ENCODE measurements at regions not wholly inside any gene's neighbourhood (a gene's known extent, or its start where the extent isn't known, plus 50 kb on each side); places are given as distances from the start of the nearest gene placed in this dataset.

- CTCF ChIA-PET (ENCODE audit: partially characterized antibody) = interaction anchor here (0.8 to 1.3 kb wide), 2 partner anchors 42 to 231 kb away, joined by 3 read pairs; no protein-coding TSS in a partner anchor
- H4K5ac ChIP-seq (ENCODE audit: insufficient read length, low read depth, low read length) = no peak overlapping the region
- peaks cover 7% of the 10 kb centered on the region; the same call in 1 of the 2 replicates for H3K23me2 ChIP-seq (ENCODE audit: low read depth, low read length)
- POLR2A ChIA-PET (ENCODE audit: partially characterized antibody) = no interaction called here
- no peaks in the 10 kb centered on the region; a peak in 1 of 8 replicates for H3K36me3 ChIP-seq (ENCODE audit: control insufficient read depth in 2 of 4, insufficient read depth in 4 of 4, low read length in 3 of 4)
- H2AK5ac ChIP-seq (ENCODE audit: low read depth, low read length) = no peak overlapping the region
- H2BK120ac ChIP-seq (replicated peaks; ENCODE audit: low read depth, low read length) = no peak overlapping the region
- H2BK12ac ChIP-seq (ENCODE audit: low read depth, low read length) = no peak overlapping the region
- H3K4me1 ChIP-seq (replicated peaks in 1 of 4; ENCODE audit: control insufficient read depth in 3 of 4, insufficient read depth in 4 of 4, low read length in 3 of 4) = peaks cover 9 to 17% (median 13%) of the 10 kb centered on the region in 4 experiments
- H3K79me1 ChIP-seq (ENCODE audit: low read depth, low read length) = 0 out of 2 replicates have a peak, but pooled peaks cover 5% of the 10 kb centered on the region
- no peak for DNase-seq (ENCODE audit: low read depth in 1 of 2, low spot score in 2 of 2)
- H3K14ac ChIP-seq (ENCODE audit: insufficient read length) = no peak overlapping the region
- peaks cover 0 to 16% (median 7%) of the 10 kb centered on the region in 4 experiments; a peak in 4 of 7 replicates for H3K27me3 ChIP-seq (replicated peaks in 1 of 4; ENCODE audit: control insufficient read depth in 3 of 4, extremely low read depth in 1 of 4, insufficient read depth in 3 of 4, low read length in 3 of 4)
- H4K20me1 ChIP-seq (replicated peaks in 1 of 2; ENCODE audit: control insufficient read depth in 1 of 2, insufficient read depth in 2 of 2, low read length in 2 of 2) = peaks cover 0 to 8% of the 10 kb centered on the region in 2 experiments
- FAIRE-seq = no peak
- H3K9me3 ChIP-seq (ENCODE audit: insufficient read depth in 2 of 2, low read depth in 1 of 2, low read length in 1 of 2) = no peaks in the 10 kb centered on the region
- no peak overlapping the region for H2BK5ac ChIP-seq (ENCODE audit: low read depth, low read length)
- no peak overlapping the region for H3K56ac ChIP-seq (replicated peaks; ENCODE audit: insufficient read length, low read depth, low read length)
- no peak overlapping the region for H2BK20ac ChIP-seq (ENCODE audit: low read length)
- H3K23ac ChIP-seq (ENCODE audit: insufficient read length) = no peak overlapping the region
- H3K4me2 ChIP-seq (ENCODE audit: insufficient read depth in 1 of 2, low read depth in 2 of 2, low read length in 2 of 2) = no peak overlapping the region; a peak in 1 of 4 replicates
- no peak overlapping the region for H3K4me3 ChIP-seq (ENCODE audit: extremely low read depth in 1 of 4, insufficient read depth in 2 of 4, low read depth in 3 of 4, low read length in 4 of 4)
- H4K91ac ChIP-seq (replicated peaks; ENCODE audit: insufficient read length, low read length) = no peak overlapping the region
- no peak overlapping the region for H3K9ac ChIP-seq (replicated peaks in 1 of 4; ENCODE audit: extremely low read depth in 1 of 4, low read depth in 3 of 4, low read length in 3 of 4)
- WGBS, 2 experiments (ENCODE audit: extremely low coverage in 1 of 2, insufficient coverage in 1 of 2, insufficient read length in 1 of 2, insufficient replicate concordance in 2 of 2, low coverage in 1 of 2, low lambda C conversion rate in 2 of 2, missing lambda C conversion rate in 1 of 2) = 82% methylated on average over 5 of the region's 5 CpGs; no CpG with 5 or more reads in 1 of the 2 experiments
- no peaks in the 10 kb centered on the region for H3K79me2 ChIP-seq (ENCODE audit: control insufficient read depth in 1 of 2, insufficient read depth in 2 of 2, low read length in 2 of 2)
- H3K27ac ChIP-seq (ENCODE audit: low read depth, low read length) = no peak overlapping the region
- no peak overlapping the region for H3K4ac ChIP-seq (replicated peaks; ENCODE audit: insufficient read length, low read depth, low read length)
- no peak overlapping the region for H4K8ac ChIP-seq (ENCODE audit: extremely low read depth, insufficient read depth, low read length)
- H2BK15ac ChIP-seq (ENCODE audit: low read length) = no peak overlapping the region
- no peak overlapping the region for H2AFZ ChIP-seq (ENCODE audit: low read length)
- H3K18ac ChIP-seq (ENCODE audit: extremely low read depth, low read length) = no peak overlapping the region
- TF ChIP-seq RAD21 (IDR thresholded peaks at IDR 0.05 in 1 of 2, conservative IDR thresholded peaks at IDR 0.05 in 1 of 2; ENCODE audit: low read depth in 2 of 2, low read length in 2 of 2) = no peak
- TF ChIP-seq CTCF (IDR thresholded peaks at IDR 0.05; ENCODE audit: control extremely low read depth in 1 of 3, insufficient read depth in 1 of 3, low read depth in 1 of 3, low read length in 3 of 3) = no peak
- no peak for TF ChIP-seq BCL11A (IDR thresholded peaks at IDR 0.05; ENCODE audit: low read depth in 2 of 2, low read length in 2 of 2)
- TF ChIP-seq EP300 (IDR thresholded peaks at IDR 0.05; ENCODE audit: borderline replicate concordance in 1 of 2, low read depth in 2 of 2, low read length in 2 of 2) = no peak
- TF ChIP-seq CBX5 (IDR thresholded peaks at IDR 0.05; ENCODE audit: low read depth, low read length) = no peak
- TF ChIP-seq HDAC2 (IDR thresholded peaks at IDR 0.05; ENCODE audit: borderline replicate concordance in 1 of 2, low read depth in 2 of 2, low read length in 2 of 2) = no peak
- no peak for TF ChIP-seq SP2 (IDR thresholded peaks at IDR 0.05; ENCODE audit: low read length)
- no peak for TF ChIP-seq MAFK (IDR thresholded peaks at IDR 0.05; ENCODE audit: low read depth, low read length)
- no peak for TF ChIP-seq RFX5 (IDR thresholded peaks at IDR 0.05; ENCODE audit: borderline replicate concordance, low read depth, low read length)
- TF ChIP-seq POU5F1 (IDR thresholded peaks at IDR 0.05; ENCODE audit: low read depth, low read length) = no peak
- TF ChIP-seq BRCA1 (IDR thresholded peaks at IDR 0.05; ENCODE audit: low read depth, low read length) = no peak
These were observed 280.6 kb upstream of the CLNK start for GRCh38 chr4:10965196-10965595.

Data from H1 (cell line).